HG02678 (cell line): ENCODE measurements at regions not wholly inside any gene's neighbourhood (a gene's known extent, or its start where the extent isn't known, plus 50 kb on each side); places are given as distances from the start of the nearest gene placed in this dataset.

Experiments used
- ATAC-seq: cut with Tn5 transposase; IDR thresholded peaks from one replicate; pipeline ENCODE4 v1.9.1; 2021; ENCODE audit warnings: mild to moderate bottlenecking, moderate library complexity; ENCODE audit not compliant: unreplicated experiment

GRCh38 chr4:120528428-120528827, 394.1 kb downstream of the PRDM5 start:
- no peak for ATAC-seq

- ATAC-seq: no peak
Observed at GRCh38 chr4:120526033-120526432, 396.5 kb downstream of the PRDM5 start.

- ATAC-seq: no peak
Observed at GRCh38 chr4:120525106-120525505, 397.4 kb downstream of the PRDM5 start.

GRCh38 chr4:120524237-120524636, 398.3 kb downstream of the PRDM5 start:
- ATAC-seq: no peak

GRCh38 chr4:120520761-120521160, 401.8 kb downstream of the PRDM5 start:
- ATAC-seq: no peak

- no peak for ATAC-seq
Observed at GRCh38 chr4:120517966-120518365, 404.6 kb downstream of the PRDM5 start.

- ATAC-seq: no peak
Observed at GRCh38 chr4:120509719-120510118, 412.8 kb downstream of the PRDM5 start.

GRCh38 chr4:120509222-120509621, 413.3 kb downstream of the PRDM5 start:
- ATAC-seq: no peak

GRCh38 chr4:120508036-120508435, 414.5 kb downstream of the PRDM5 start:
- ATAC-seq: no peak

GRCh38 chr4:120506536-120506935, 416.0 kb downstream of the PRDM5 start:
- no peak for ATAC-seq

GRCh38 chr4:120498678-120499077, 423.8 kb downstream of the PRDM5 start:
- no peak for ATAC-seq

- ATAC-seq: no peak
Observed at GRCh38 chr4:120491481-120491880, 424.8 kb upstream of the MAD2L1 start.

GRCh38 chr4:120481756-120482155, 415.1 kb upstream of the MAD2L1 start:
- no peak for ATAC-seq

- ATAC-seq: no peak
Observed at GRCh38 chr4:120472447-120473131, 405.9 kb upstream of the MAD2L1 start.

GRCh38 chr4:120466429-120466828, 399.8 kb upstream of the MAD2L1 start:
- no peak for ATAC-seq

- ATAC-seq: no peak
Observed at GRCh38 chr4:120454788-120455187, 388.1 kb upstream of the MAD2L1 start.

- ATAC-seq: no peak
Observed at GRCh38 chr4:120452536-120452935, 385.9 kb upstream of the MAD2L1 start.

GRCh38 chr4:120452001-120452400, 385.4 kb upstream of the MAD2L1 start:
- no peak for ATAC-seq

GRCh38 chr4:120447774-120448173, 381.1 kb upstream of the MAD2L1 start:
- no peak for ATAC-seq

GRCh38 chr4:120446051-120446567, 379.5 kb upstream of the MAD2L1 start:
- peak; percentile 77 for ATAC-seq

- no peak for ATAC-seq
Observed at GRCh38 chr4:120445186-120445585, 378.5 kb upstream of the MAD2L1 start.

- ATAC-seq: no peak
Observed at GRCh38 chr4:120443116-120443515, 376.5 kb upstream of the MAD2L1 start.

- ATAC-seq: no peak
Observed at GRCh38 chr4:120440730-120441129, 374.1 kb upstream of the MAD2L1 start.
